ENCODE measurements at regions not wholly inside any gene's neighbourhood (a gene's known extent, or its start where the extent isn't known, plus 50 kb on each side); places are given as distances from the start of the nearest gene placed in this dataset.

- no peaks in the 10 kb centered on the region for H3K9me3 ChIP-seq (ENCODE audit: control insufficient read depth, insufficient read depth, low read depth, low read length)
- no peaks in the 10 kb centered on the region for H3K27me3 ChIP-seq (ENCODE audit: control insufficient read depth, insufficient read depth, low read length)
- H3K27ac ChIP-seq (ENCODE audit: insufficient read depth, low read length) = no peak overlapping the region
- H3K9ac ChIP-seq (ENCODE audit: insufficient read depth, low read length) = no peak overlapping the region
- H3K79me2 ChIP-seq (ENCODE audit: control insufficient read depth, insufficient read depth, low read length) = no peaks in the 10 kb centered on the region
- no peak overlapping the region for H3K4me2 ChIP-seq (ENCODE audit: extremely low read depth, insufficient read depth, low read length)
- no peaks in the 10 kb centered on the region for H3K4me1 ChIP-seq (ENCODE audit: control insufficient read depth, extremely low read depth, insufficient read depth, low read length)
- no peak overlapping the region for H3K4me3 ChIP-seq (replicated peaks in 1 of 4; ENCODE audit: control extremely low read depth in 1 of 4, insufficient read depth in 1 of 4, low read depth in 3 of 4, low read length in 4 of 4)
- no peak overlapping the region for H2AFZ ChIP-seq (ENCODE audit: low read length)
- no peaks in the 10 kb centered on the region for H4K20me1 ChIP-seq (ENCODE audit: control insufficient read depth, extremely low read depth, insufficient read depth, low read length)
- DNase-seq (ENCODE audit: low read depth in 2 of 2) = no peak
- TF ChIP-seq CTCF (conservative IDR thresholded peaks at IDR 0.05 in 1 of 2, IDR thresholded peaks at IDR 0.05 in 1 of 2; ENCODE audit: low read depth in 1 of 2, low read length in 2 of 2) (no peak), EZH2 (IDR thresholded peaks at IDR 0.05; ENCODE audit: low read length, missing control alignments) (no peak)
- no peaks in the 10 kb centered on the region for H3K36me3 ChIP-seq (ENCODE audit: control insufficient read depth, insufficient read depth, low read length)
These were observed 560.7 kb downstream of the DSC3 start for GRCh38 chr18:30481871-30482270.

- Histone ChIP-seq H3K4me3 (replicated peaks in 1 of 4; ENCODE audit: control extremely low read depth in 1 of 4, insufficient read depth in 1 of 4, low read depth in 3 of 4, low read length in 4 of 4) (no peak overlapping the region), H3K79me2 (ENCODE audit: control insufficient read depth, insufficient read depth, low read length) (no peaks in the 10 kb centered on the region)
These were observed 573.5 kb downstream of the DSC3 start for GRCh38 chr18:30469091-30469490.

GRCh38 chr18:30465096-30465495 lies 577.4 kb downstream of the DSC3 start:
- no peak overlapping the region for H3K27ac ChIP-seq (ENCODE audit: insufficient read depth, low read length)
- DNase-seq (ENCODE audit: low read depth in 2 of 2) = no peak
- no peak overlapping the region for H2AFZ ChIP-seq (ENCODE audit: low read length)
- TF ChIP-seq CTCF (conservative IDR thresholded peaks at IDR 0.05 in 1 of 2, IDR thresholded peaks at IDR 0.05 in 1 of 2; ENCODE audit: low read depth in 1 of 2, low read length in 2 of 2) (no peak), EZH2 (IDR thresholded peaks at IDR 0.05; ENCODE audit: low read length, missing control alignments) (no peak)
- no peaks in the 10 kb centered on the region for H3K27me3 ChIP-seq (ENCODE audit: control insufficient read depth, insufficient read depth, low read length)
- H3K9me3 ChIP-seq (ENCODE audit: control insufficient read depth, insufficient read depth, low read depth, low read length) = no peaks in the 10 kb centered on the region
- H3K36me3 ChIP-seq (ENCODE audit: control insufficient read depth, insufficient read depth, low read length) = no peaks in the 10 kb centered on the region
- no peaks in the 10 kb centered on the region for H4K20me1 ChIP-seq (ENCODE audit: control insufficient read depth, extremely low read depth, insufficient read depth, low read length)
- no peak overlapping the region for H3K4me2 ChIP-seq (ENCODE audit: extremely low read depth, insufficient read depth, low read length)
- H3K4me1 ChIP-seq (ENCODE audit: control insufficient read depth, extremely low read depth, insufficient read depth, low read length) = no peaks in the 10 kb centered on the region
- no peak overlapping the region for H3K9ac ChIP-seq (ENCODE audit: insufficient read depth, low read length)
- no peaks in the 10 kb centered on the region for H3K79me2 ChIP-seq (ENCODE audit: control insufficient read depth, insufficient read depth, low read length)
- H3K4me3 ChIP-seq (replicated peaks in 1 of 4; ENCODE audit: control extremely low read depth in 1 of 4, insufficient read depth in 1 of 4, low read depth in 3 of 4, low read length in 4 of 4) = no peak overlapping the region

More at GRCh38 chr18:30469091-30469490, 573.5 kb downstream of the DSC3 start:
- no peaks in the 10 kb centered on the region for H3K36me3 ChIP-seq (ENCODE audit: control insufficient read depth, insufficient read depth, low read length)
- H3K4me1 ChIP-seq (ENCODE audit: control insufficient read depth, extremely low read depth, insufficient read depth, low read length) = no peaks in the 10 kb centered on the region
- H3K4me2 ChIP-seq (ENCODE audit: extremely low read depth, insufficient read depth, low read length) = no peak overlapping the region
- DNase-seq (ENCODE audit: low read depth in 2 of 2) = no peak
- no peak overlapping the region for H3K27ac ChIP-seq (ENCODE audit: insufficient read depth, low read length)
- H3K9me3 ChIP-seq (ENCODE audit: control insufficient read depth, insufficient read depth, low read depth, low read length) = no peaks in the 10 kb centered on the region
- H2AFZ ChIP-seq (ENCODE audit: low read length) = no peak overlapping the region
- no peaks in the 10 kb centered on the region for H4K20me1 ChIP-seq (ENCODE audit: control insufficient read depth, extremely low read depth, insufficient read depth, low read length)
- H3K27me3 ChIP-seq (ENCODE audit: control insufficient read depth, insufficient read depth, low read length) = no peaks in the 10 kb centered on the region
- H3K9ac ChIP-seq (ENCODE audit: insufficient read depth, low read length) = no peak overlapping the region
- TF ChIP-seq EZH2 (IDR thresholded peaks at IDR 0.05; ENCODE audit: low read length, missing control alignments) = no peak
- TF ChIP-seq CTCF (conservative IDR thresholded peaks at IDR 0.05 in 1 of 2, IDR thresholded peaks at IDR 0.05 in 1 of 2; ENCODE audit: low read depth in 1 of 2, low read length in 2 of 2) = no peak

Measured in fibroblast of lung (primary cell).